A204.1 (cell line): ENCODE measurements at regions not wholly inside any gene's neighbourhood (a gene's known extent, or its start where the extent isn't known, plus 50 kb on each side); places are given as distances from the start of the nearest gene placed in this dataset.

Experiments used
- FAIRE-seq: peaks from 2 replicates; lab custom pipeline; 2012; peaks lifted over from hg19 to GRCh38; lab: Jason Lieb, UNC

DNA sequence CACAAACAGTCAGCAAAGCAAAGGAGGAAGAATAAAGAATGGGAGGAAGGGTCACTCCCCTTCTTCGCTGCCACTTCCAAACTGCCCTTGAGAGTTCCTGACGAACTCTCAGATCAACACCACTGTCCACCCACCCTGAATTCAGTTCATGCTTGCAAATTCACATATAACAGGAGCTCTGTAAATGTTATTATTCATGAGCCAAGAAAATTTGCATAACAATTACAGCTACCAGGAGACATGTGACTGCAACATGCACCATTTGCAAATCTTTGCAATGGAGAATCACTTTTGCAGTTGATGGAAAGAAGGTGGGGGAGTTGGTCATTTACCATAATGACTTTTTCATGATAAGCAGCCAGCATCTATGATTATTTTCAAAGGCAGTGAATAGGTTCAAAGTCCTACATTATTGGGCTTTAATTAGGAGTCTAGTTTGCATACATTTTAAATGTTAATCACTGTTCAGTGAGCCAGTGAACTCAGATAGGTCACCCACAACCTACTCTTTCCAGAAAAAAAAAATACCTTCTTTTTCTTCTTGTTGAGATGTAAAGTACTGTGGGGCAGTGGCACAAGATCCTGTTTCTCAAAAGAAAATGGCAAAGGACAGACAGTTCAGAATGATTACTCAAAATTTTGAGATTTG, 149.7 kb downstream of the CAAP1 start:
- no peak for FAIRE-seq

DNA sequence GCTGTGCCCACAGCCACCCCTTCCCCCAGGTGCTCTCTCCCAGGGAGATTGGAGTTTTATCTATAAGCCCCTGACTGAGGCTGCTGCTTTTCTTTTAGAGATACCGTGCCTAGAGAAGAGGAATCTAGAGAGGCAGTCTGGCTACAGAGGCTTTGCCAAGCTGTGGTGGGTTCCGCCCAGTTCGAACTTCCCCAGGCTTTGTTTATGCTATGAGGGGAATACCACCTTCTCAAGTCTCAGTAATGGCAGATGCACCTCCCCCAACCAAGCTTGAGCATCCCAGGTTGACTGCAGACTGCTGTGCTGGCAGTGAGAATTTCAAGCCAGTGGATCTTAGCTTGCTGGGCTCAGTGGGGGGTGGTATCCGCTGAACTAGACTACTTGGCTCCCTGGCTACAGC, 157.4 kb downstream of the CAAP1 start:
- no peak for FAIRE-seq

- no peak for FAIRE-seq
Measured at GRCh38 chr9:26729187-26729586, 163.4 kb downstream of the CAAP1 start.

DNA sequence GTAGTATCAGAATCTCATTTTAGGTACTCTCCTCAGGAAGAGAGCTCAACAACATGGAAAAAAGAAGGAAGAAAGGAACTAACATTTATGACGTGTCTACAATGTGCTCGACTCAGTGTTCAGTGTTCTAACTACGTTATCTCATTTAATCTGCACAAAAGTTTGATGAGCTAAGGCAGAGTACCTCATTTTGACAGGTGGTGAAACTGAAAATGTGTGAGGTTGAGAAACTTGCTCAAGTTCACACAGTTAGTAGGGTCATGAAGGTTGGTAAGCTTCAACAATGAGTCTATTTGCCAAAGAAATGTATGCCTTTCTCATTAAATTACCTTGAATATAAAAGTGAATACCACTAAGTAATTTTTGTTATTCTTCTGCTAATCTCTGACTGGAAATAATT, 165.1 kb downstream of the CAAP1 start:
- FAIRE-seq: no peak

- no peak for FAIRE-seq
Measured at GRCh38 chr9:26725573-26725972, 167.0 kb downstream of the CAAP1 start.

GRCh38 chr9:26723486-26723885, 169.1 kb downstream of the CAAP1 start:
- FAIRE-seq: no peak

DNA sequence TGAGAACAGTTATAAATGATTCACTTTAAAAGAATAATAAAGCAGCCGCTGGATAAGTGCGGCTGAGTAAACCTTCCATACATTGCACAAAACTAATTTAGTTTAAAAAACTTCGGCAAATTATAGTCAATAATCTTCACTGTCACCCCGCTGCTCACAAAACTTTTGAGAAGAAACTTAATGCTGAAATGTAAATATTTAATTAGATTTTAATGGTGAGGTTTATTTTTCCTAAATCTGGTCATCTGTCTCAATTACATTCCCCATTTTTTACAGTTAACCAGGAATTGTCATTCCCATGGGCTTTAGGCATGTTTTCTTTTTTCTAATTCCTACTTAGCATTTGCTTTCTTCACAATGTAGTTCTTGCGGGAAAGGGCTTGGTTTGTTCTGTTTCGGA, 169.8 kb downstream of the CAAP1 start:
- no peak for FAIRE-seq

GRCh38 chr9:26710008-26710407, 182.6 kb downstream of the CAAP1 start:
- FAIRE-seq: no peak

DNA sequence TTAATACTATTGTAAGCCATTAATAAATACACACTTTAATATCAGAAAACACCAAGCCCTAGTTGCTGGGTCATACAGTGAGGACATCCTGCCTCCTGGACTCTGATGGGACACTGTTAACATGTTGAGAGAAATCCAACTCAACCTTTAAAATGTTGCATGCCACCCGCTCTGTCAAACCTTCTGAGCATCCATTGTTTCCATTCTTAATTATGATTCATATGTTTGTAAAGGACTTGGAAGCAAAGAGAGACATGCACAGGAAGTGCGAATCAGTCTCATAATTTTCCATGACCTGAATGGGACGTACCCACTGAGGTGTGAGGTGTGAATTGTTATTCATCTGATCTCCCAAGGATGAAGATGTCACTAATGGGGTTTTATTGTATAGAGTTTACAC, 186.4 kb downstream of the CAAP1 start:
- no peak for FAIRE-seq

DNA sequence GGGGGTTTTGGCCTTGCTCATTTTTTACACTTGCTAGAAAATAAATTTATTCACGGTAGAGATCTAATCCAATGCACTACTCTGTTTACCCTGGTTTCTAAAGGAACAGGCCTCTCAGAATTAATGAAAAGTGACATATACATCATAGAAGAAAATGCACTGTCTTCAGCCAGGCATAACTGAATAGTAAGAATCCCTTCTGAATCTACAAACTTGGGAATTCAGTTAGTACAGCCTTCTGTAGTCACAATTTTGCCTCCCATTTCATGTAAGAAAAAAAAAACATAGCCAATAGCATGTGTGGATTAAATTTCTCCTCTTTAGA, 197.3 kb downstream of the CAAP1 start:
- no peak for FAIRE-seq

DNA sequence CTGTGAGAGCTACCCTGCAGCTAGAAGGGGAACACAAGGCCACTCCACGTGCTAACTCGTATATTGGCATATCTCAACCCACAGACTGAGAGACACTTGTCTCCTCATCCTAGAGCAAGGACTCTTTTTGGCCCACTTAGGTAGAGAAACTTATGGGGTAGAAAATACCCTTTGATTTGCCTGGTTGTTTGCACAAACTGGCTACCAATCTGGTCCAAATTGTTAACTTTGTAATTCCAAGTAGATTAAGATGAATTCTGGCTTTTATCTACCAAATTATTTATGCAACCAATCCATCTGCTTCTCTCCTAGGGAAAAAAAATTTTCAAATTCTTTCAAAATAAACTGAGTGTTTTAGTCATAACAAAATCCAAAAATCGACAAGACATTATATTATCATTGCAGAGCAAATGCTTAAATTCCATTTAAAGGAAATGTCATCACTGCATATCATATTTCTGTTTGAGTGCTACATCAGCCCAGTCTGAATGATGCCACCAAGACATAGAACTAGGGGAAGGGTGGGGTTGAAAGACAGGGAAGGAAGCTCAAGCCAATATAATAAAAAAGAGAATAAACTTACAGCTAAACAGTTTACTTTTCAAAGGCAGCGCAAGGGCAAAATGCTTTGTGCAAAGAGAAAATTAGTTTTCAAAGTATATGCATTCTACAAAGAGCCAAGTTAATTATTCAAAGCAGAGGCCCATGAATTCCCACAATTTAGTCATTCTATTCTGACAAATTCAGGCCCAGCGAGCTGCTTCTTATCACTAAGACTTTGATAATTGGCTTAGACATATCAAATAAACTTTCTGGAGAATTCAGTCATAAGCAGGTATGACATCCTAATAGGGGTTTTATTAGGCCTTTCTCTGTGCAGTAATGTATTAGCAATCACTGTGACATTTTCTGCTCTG, 198.0 kb downstream of the CAAP1 start:
- no peak for FAIRE-seq

- FAIRE-seq: no peak
Measured at GRCh38 chr9:26689041-26689440, 203.6 kb downstream of the CAAP1 start.

GRCh38 chr9:26687421-26687820, 205.2 kb downstream of the CAAP1 start:
- FAIRE-seq: no peak

- FAIRE-seq: no peak
Measured at GRCh38 chr9:26685818-26686217, 206.8 kb downstream of the CAAP1 start.

- no peak for FAIRE-seq
Measured at GRCh38 chr9:26684029-26684428, 208.6 kb downstream of the CAAP1 start.

GRCh38 chr9:26682796-26683496, 209.7 kb downstream of the CAAP1 start:
- no peak for FAIRE-seq

GRCh38 chr9:26682041-26682440, 210.6 kb downstream of the CAAP1 start:
- no peak for FAIRE-seq

GRCh38 chr9:26677965-26678706, 214.5 kb downstream of the CAAP1 start:
- FAIRE-seq: no peak

DNA sequence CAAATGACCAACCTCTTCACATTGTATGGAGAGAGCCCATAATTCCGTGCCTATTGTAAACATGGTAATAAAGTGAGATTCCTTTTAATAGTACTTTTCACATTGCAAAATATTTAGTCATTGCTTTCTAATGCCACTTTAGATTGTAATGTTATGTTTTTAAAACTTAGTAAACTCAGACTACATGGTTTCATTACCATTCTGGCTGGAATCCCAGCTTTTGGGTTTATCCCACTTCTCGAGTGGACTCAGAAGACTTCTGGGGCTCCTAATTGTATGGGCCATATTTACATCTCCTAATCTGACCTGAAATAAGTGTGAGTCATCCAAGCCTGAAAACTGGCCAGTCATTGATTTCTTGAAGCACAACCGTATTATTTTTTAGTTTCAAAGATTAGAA, 217.6 kb downstream of the CAAP1 start:
- no peak for FAIRE-seq

GRCh38 chr9:26673261-26673660, 219.3 kb downstream of the CAAP1 start:
- no peak for FAIRE-seq

DNA sequence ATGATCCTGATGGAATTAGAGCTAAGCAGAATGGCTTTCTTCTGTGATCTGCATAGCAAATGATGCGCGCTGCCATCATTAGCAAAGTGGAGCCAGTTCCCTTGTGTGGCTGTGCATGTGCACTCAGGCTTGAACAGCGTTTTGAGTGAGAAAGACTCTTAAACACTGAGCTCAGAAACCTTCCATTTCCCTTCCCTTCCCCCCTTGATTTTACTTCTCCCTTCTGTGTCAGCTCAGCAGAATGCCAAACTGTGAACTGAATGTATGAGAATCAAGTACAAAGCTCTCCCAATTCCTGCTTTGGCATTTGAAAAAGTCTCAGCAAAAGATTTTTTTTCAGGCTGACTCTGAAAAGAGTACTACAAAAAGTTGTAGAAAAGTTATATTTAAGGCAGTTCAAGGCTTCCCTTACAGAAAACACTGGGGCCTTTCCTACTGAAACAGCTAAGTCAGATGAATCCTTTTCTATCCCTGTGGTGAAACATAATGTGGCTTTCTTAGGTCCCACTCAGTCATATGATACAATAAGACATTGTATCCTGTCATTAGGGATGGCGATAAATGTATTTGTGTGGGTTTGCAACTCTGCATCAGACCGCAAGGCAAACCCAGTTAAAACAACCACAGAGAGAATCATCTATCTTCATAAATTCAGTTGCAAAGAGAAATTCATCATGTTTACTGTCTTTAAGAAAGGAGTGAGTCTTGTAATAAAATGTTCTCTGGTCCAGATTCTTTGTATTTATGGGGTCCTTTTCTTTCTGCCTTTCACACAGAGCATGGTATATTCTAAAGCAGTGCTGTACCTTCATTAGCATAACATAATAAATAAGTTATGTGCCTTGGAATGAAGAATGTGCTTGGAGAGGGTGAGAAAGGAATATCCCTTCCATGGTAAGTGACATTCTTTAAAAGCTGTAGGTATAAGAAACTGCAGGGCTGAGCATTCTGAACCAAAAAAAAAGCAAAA, 222.6 kb downstream of the CAAP1 start:
- FAIRE-seq: no peak
